ENCODE measurements at regions not wholly inside any gene's neighbourhood (a gene's known extent, or its start where the extent isn't known, plus 50 kb on each side); places are given as distances from the start of the nearest gene placed in this dataset.

DNA sequence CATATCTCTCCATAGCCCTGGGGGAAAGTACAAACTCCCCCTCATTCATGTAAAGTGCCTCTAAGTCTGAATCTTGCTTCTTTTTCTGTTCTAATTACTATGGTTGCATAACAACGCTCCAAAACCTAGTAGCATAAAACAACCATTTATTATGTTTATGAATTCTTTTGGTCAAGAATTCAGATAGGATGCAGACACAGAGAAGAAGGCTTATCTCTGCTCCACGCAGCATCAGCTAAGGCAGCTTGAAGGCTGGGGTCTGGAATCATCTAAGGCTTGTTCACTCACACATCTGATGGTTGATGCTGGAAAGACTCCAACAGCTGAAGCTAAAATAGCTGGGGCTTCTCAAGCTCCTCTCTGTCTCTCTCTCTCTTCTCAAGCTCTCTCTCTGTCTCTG lies 564.5 kb downstream of the ZNF674 start:
- no peak for DNase-seq

DNA sequence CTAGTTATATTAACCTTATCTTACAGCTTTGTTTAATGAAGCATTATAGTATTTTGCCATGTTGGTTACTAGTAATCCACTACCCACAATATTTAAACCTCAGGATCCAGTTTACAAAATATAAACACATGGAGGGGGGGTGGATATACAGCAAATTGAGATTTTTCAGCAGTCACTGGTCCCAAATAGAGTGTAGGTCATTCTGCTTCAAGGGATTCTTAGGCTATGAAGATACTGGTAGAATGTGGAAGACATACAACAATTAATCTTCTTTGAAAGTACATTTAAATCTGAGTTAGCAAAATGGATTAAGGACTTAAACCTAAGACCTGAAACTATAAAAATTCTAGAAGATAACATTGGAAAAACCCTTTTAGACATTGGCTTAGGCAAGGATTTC lies 569.6 kb downstream of the ZNF674 start:
- DNase-seq, result no peak

DNA sequence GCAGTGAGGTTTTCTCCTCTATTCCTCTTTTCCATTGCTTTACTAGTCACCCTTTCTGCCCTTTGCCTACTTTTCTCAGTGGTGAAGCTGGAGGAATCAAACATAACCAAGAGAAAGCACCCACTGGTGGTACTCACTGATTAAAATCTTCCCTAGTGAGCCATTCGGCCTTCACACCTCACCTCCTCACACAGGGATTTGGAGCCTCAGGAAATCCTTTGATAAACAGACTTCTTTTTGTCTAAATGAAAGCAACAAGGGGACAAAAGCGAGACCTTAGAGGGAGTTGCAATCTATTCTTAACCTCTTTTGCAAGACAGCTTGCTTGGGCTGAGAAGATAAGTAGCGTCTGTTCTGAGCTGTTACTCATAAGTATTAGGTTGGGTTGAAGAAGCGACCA lies 572.6 kb downstream of the ZNF674 start:
- no peak for DNase-seq

DNA sequence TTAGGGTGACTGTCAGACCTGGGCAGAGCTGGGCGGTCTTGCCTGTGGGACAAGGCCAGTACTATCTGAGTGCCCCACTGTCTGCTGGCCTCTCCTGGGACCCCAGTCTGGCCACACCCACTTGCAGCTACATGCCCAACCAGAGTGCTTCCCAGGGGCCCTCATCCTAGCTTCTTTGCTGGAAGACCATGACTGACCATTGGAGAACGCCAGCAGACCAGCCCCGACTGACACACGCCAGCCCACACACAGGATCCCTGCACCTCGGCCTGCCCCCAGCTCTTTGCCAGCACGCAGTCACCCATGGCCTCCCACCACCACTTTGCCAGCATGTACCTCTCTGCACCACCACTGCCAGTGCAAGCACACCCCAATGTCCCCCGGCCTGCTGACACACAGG lies 585.7 kb downstream of the ZNF674 start:
- DNase-seq, result no peak

DNA sequence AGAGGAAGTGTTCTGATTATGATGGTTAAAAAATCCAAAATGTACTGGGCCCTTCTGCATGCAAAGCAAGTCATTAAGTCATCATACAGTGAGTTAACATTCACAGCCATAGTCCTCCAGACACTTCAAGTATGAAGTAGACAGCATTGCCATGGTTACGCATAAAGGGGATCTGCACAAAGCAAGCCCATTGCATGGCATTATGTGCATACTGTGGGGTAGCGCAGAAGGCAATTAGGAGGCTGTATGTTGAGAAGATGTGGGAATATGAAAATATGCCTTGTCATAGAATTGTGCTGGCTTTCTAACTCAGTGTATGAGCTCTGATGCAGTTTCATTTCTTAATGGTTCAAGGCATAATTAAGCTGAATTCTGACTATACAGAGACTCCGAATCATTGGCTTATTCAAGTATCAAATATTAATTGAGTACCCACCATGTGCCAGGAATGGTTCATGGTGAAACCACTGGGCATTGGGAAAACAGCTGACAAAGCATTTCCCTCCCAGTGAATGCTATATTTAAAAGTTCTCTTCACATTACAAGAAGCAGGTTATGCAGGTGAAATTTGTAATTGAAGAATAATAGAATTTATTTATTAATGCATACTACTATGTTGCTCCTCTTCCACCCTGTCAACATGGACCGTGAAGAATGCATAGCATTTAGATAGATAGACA lies 588.9 kb downstream of the ZNF674 start:
- DNase-seq, result no peak

DNA sequence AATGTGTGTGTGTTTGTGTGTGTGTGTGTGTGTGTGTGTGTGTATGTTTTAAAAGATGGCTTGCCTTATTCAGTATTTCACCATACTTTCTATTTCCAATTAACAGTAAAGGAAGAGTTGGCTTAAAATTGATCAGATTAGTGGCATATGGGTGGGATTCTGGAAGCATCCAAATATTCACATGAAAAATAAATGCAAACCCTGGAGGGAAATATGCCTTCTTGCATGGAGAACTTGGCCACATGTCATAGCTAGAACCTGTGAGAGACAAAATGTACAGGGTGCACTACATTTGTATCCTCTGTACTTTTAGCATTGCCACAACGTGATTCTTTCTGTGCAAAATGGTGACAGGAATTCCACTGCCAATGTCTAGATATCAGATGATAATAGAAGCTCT lies 589.6 kb downstream of the ZNF674 start:
- DNase-seq, result no peak

DNA sequence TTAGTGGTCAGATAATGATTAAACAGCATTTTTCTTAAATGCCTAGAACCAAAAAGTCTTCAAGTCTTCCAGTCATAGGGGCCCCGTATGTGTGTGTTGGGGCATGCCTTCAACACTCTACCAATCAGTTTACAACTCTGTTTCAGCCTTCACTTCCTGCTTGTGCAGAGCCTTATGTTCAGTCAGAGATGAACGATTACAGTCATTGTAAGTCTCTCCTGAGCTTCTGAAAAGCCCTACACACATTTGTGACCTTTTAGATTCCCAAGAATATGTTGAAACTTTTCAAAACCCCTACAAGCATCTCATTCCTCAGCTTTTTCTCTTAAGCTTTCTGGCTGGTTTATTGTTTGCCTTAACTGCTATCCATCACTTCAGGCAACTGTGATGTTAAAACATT lies 591.2 kb downstream of the ZNF674 start:
- no peak for DNase-seq

DNA sequence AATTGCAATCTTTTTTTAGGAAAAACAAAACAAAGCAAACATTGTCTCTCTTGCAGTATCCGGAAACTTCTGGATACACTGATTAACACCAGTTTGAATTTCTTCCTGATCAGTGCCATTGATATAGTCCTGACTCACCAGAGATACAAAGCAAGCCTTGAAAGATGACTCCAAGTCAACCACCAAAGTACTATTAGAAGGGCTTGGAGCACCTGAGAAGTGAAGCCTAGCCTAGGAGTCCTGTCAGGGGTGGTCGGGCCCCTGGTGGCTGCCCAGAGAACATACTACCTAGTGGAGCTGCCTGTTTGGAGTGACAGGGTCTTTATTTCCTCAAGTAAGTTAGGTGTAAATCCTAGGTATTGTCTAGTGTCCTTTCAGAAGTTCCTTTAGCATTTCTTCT lies 593.2 kb downstream of the ZNF674 start:
- no peak for DNase-seq

DNA sequence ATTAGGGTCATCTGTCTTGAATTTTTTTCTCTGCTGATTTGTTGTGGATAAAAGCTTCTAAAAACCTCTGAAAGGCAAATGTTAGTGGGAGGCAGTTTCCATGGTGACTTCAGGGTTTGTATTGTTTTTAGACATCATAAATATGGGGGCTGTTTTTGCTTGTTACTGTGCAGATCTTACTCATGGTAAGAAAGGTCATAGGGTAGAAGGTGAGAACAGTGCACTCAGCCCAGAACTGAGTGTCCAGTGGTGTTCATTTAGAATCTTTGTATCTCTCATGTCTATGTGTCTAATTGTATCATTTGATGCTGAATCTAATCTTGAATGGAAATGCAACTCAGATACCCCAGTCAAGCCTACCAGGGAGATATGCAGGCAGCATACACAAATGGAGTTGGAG lies 609.8 kb downstream of the ZNF674 start:
- DNase-seq, result no peak

DNA sequence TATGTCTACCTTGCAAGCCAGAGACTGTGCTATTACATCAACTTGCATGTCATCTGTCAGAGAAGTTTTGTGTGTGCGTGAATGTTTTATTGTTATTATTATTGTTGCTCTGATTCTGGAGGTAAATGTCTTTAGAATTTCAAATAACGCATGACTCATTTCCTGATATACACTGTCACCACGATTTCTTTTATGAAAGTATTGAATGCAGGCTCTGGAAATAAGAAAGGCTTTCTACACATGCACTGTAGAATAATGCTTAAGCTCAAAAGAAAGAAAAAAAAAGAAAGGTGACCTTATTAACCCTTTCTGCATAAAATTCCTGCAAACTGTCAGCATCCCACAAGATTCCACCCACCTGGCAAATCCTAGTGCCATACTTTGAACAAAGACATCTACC lies 632.9 kb downstream of the ZNF674 start:
- no peak for DNase-seq

DNA sequence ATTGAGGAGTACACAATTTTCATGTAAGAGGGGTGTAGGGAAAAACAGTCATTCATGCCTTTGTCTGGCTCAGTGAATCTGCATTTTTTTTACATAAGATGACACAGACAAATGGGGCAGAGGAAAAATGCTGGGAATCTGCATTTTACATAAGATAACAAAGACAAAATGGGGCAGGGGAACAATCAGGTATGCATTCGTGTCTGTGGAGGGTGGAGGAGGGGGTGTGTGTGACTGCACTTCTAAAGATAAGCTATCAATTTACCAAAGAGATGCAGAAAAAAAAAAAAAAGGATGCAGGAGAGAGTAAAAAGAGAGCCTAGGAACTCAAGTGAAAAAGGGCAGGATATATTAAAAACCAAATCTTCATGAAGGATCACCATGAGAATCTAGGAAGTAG lies 637.4 kb downstream of the ZNF674 start:
- no peak for DNase-seq

DNA sequence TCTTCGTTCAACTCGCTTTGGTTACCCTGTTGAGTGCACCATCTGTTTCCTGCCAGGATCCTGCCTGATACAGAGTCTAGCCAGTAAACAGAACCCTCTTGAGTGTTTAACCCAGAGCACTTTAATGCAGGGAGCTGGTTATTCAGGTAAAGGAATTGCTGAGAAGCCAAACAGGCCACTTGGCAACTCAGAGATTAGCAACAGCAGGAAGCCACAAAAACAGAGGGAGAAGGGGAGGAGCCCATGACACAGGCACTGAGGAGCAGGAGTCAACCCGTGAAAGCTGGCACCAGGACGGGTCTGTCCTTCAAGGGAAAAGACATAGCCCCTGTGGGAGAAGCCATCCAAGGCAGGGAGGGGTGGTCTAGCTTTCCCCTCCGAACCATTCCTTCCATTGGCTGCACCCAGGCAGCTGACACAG lies 641.4 kb downstream of the ZNF674 start:
- no peak for DNase-seq

DNA sequence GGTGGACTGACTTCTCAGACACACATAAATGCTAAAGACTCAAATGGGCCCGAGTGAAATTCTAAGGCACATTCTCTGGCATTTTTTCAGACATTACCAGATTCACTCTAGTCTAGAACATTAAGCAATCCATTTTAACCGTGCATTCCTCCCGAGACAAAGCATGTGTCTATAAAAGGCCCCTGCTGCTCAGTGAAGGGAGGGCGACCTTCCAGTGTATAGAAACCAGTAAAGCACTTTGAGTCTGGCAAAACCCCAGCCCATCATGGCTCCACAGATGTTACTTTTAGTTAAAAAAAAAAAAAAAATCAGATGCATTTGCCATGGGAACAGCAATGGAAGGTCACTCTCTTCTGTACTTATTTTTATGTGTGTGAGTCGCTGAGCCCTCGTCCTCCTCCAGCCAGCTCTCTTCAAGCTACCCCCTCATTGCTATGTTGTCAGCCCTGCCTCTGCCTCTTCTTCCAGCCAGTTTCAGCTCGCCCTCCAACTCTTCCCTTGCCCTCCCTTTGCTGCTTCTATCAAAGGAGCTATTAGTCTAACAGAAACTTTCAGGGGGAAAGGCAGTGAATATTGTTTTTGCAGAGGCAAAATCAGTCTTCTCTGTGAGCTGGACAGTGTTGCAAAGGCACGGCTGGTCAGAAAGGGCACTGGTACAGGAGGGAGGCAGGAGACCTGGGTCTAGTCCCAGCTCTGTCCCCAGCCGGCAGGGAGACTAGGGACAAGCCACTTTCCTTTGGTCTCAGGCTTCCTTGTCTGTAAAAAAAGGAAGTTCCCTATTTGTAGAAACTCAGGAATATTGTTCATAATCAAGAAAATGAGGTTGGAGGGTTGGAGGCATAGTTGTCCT lies 644.2 kb downstream of the ZNF674 start:
- DNase-seq, result no peak

DNA sequence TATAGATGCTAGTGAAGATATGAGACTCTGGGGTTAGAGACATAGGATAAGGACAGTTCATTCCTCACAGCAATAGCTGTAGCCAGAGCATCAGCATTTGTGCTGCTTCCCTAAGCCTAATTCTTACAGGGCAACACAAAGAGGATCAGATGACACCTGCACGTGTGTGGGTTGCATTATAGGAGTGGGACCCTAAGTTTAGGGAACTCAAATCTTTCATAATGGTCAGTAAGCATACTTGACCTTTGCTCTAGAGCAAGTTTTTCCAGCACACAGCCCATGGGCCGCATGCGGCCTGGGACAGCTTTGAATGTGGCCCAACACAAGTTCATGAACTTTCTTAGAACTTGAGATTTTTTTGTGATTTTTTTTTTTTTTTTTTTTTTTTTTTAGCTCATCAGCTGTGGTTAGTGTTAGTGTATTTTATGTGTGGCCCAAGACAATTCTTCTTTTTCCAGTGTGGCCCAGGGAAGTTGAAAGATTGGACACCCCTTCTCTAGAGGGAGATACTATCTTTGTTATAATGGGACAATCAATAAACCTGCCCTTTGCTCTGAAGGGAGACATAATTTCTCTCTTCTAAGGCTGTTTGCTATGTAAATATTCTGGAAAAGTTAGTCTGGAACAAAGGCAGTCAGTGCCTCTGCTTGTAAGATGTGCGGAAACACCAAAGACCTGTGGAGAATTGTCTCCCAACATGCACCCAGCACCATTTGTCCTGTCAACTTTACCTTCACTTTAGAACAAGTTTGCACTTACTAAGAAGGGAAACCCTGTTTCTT lies 650.2 kb downstream of the ZNF674 start:
- DNase-seq, result no peak

DNA sequence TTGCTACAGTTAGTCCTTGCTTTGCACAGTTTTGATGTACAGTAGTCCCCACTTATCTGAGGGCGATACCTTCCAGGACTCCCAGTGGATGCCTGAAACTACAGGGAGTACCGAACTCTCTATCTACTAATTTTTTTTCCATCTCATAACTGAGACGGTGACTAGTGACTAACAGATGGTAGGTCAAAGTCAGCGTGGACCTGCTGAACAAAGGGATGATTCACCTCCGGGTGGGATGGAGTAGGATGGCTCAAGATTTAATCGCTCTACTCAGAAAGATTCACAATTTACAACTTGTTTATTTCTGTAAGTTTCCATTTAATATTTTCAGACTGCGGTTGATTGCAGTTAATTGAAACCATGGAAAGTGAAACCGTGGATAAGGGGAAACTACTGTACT lies 655.8 kb downstream of the ZNF674 start:
- DNase-seq, result no peak

DNA sequence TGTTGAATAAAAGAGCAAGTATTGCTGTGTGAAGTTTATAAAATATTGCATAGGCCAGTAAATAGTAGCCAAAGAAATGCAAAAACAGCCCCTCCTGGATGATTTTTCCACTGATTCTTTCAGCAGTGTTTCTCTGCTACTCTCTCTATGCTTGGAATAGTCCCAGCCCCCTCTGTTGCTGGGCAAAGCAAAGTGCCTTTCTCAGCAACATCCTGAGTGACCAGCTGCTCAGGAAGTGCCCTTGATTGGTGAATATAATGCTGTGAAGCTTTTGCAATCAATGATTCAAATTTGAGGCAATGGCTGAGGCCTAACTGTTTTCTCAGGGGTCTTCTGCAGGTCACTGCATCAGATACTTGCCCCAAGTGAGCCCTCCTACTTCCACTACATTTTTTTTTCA lies 656.7 kb downstream of the ZNF674 start:
- DNase-seq, result no peak

DNA sequence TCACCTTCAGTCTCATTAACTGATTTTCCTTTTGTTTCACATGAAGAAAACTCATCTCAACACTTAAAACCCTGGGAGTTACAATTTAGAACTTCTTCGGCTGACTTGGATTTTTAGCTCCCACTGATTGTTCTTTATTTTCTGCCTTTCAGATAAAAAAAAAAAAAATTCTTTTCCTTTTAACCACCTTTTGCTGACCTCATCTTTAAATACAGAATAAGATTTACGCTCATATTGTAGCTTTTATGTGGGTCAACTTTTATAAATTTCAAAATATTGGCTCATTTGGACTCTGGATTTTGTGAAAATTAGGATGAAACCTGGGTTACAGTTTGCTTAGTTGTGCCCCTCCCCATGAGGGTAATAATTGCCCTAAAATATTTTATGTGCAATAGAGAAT lies 659.3 kb downstream of the ZNF674 start:
- DNase-seq, result no peak

DNA sequence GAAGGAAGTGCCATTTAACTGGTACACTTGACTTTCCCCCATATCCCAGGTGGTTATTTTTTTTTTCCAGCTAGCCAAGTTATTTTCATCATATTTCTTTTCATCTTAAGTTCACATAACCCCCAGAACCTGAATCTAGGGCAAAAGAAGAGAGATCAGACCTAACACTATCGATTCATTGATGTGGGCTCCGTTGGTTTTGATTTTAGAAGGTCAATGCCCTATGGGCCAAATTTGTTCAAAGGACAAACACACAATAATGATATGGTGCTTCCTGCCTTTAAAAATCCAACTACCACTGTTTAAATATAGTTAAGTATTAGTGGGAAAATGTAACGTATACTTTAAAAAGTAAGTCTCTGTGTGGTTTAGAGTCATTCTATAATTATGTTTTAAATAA lies 665.7 kb downstream of the ZNF674 start:
- no peak for DNase-seq

DNA sequence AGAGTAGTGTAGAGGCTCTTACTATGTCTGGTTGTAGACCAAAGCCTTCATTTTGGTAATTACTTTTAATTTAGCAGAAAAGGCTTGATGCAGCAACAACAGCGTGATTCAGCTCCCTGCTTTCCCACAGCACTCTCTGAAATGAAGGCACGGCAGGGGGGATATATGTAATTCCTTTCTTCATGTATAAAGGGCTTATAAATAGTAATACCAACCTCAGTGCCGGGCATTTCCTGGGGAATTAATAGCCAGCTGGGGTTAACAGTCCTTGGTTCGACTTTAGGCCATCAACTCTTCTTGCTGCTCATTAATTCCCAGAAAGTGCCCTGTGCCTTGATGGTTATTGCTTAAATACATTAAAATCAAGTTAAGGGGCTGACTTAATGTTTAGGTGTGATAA lies 669.0 kb downstream of the ZNF674 start:
- DNase-seq, result no peak

DNA sequence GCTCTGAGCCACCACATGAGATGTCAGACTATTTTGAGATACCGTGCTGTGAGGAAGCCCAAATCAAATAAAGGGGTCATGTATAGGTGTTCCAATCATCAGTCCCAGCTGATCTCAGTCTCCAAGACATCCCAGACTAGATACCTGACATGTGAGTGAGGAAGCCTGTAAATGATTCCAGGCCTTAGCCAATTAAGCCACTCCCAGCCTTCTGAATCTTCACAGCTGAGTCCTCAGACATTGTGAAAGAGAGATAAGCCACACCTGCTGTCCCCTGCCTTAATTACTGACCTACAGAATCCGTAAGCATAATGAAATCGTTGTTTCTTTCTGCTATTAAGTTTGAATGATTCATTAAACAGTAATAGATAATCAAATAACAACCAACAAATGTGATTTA lies 671.4 kb downstream of the ZNF674 start:
- DNase-seq, result no peak

DNA sequence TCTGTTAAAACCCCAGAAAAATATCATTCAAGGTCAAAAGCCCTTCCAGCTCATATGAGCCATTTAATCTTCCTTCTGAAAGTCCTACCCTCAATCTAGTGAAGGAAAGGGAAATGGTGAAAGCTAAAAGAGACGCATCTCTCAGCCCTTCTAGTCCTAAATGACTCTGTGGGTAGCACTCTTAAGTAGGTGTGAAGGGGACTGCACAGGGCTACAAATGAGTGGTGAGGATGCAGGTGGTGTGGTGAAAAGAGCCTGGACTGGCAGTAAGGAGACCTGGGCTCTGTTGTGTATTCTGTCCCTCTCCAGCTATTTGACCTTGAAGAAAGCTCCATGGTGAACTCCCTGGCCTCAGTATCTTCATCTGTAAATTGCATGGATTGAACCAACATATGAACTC lies 671.8 kb upstream of the DIPK2B start:
- DNase-seq, result no peak

DNA sequence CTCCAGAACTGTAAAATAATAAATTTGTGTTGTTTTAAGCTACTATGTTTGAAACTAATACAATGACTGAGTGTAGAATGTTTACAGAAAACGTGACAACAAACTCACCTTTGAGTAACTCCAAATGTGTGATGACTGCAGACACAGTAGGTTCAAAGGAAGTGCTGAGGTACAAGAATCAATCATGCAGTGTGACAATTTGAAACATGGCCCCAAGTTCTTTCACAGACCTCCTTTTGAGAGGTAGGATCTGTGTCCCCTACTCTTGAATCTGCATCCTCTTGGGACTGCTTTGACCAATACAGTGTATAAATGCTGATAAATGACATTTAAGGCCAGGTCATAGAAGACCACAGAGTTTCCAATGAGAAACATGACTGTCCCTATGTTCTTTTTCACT lies 667.7 kb upstream of the DIPK2B start:
- no peak for DNase-seq

DNA sequence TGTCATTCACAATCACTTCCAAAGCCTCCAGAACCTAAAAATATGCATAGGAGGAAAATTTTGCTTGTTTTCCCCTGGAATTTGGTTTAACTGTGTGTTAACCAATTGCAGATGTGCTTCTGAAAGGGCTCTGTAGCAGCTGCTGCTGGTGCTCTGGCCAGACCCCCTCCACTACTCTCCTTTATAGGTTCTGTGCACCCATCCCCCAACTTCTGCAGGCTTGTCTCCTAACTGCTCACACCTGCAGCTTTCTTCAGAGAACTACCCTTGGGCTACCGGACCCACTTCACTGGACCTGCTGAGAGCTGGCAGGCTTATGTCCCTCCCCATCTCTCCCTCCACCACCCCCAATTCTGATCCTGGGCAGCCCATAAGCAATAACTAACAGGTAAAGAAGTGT lies 662.1 kb upstream of the DIPK2B start:
- DNase-seq, result no peak

DNA sequence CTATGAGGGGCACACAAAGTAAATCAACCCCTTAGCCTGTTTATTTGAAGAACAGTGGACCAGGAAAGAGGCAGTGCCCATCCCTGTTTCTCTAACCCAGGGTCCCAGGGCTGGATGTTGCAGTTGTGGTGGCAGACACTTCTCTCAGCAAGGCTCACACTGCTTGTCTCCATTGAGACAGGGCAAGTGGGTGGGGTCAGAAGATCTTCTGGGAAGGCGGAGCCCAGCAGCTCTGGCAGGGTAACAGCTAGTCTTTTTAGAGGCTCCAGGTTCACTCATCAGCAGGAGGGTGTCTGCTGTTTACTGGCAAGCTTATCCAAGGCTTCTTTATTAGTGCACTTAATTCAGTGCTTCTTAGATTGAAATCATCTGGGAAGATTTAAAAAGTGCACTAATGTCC lies 659.8 kb upstream of the DIPK2B start:
- DNase-seq, result no peak

All from 8988T (cell line).